ENCODE measurements at regions not wholly inside any gene's neighbourhood (a gene's known extent, or its start where the extent isn't known, plus 50 kb on each side); places are given as distances from the start of the nearest gene placed in this dataset.

GRCh38 chr18:51480407-51481261 lies 283.2 kb upstream of the MEX3C start:
- Histone ChIP-seq H3K27ac (replicated peaks in 1 of 4) (no peak overlapping the region), H3K4me1 (no peaks in the 10 kb centered on the region), H3K36me3 (no peaks in the 10 kb centered on the region), H3K4me3 (no peak overlapping the region), H3K9me3 (no peaks in the 10 kb centered on the region), H3K27me3 (no peaks in the 10 kb centered on the region)
- intact Hi-C loops (cut with DNase I) = no loop called here
- 86% methylated on average over 5 of the region's 5 CpGs for WGBS
- peak; percentile 5 for DNase-seq (ENCODE audit: extremely low spot score)
- no peak for TF ChIP-seq CTCF (IDR thresholded peaks at IDR 0.05)
- no peak for TF ChIP-seq EP300 (IDR thresholded peaks at IDR 0.05)
- no peak for TF ChIP-seq POLR2AphosphoS5 (IDR thresholded peaks at IDR 0.05)
- no peak for TF ChIP-seq POLR2A (IDR thresholded peaks at IDR 0.05; ENCODE audit: low read depth)

- DNase-seq (ENCODE audit: extremely low spot score) = no peak
- H3K36me3 ChIP-seq = no peaks in the 10 kb centered on the region
- TF ChIP-seq EP300 (IDR thresholded peaks at IDR 0.05) (no peak), POLR2AphosphoS5 (IDR thresholded peaks at IDR 0.05) (no peak), CTCF (IDR thresholded peaks at IDR 0.05) (no peak), POLR2A (IDR thresholded peaks at IDR 0.05; ENCODE audit: low read depth) (no peak)
- no peak overlapping the region for H3K4me3 ChIP-seq
- 86% methylated on average over 6 of the region's 6 CpGs for WGBS
- no peaks in the 10 kb centered on the region for H3K9me3 ChIP-seq
- H3K27me3 ChIP-seq = no peaks in the 10 kb centered on the region
- H3K4me1 ChIP-seq = no peaks in the 10 kb centered on the region
- no peak overlapping the region for H3K27ac ChIP-seq (replicated peaks in 1 of 4)
- intact Hi-C loops (cut with DNase I) = no loop called here
These were observed 289.4 kb upstream of the MEX3C start for GRCh38 chr18:51486735-51487366.

GRCh38 chr18:51490417-51490816 lies 292.9 kb upstream of the MEX3C start:
- no peak for DNase-seq (ENCODE audit: extremely low spot score)
- H3K4me3 ChIP-seq = no peak overlapping the region
- no peaks in the 10 kb centered on the region for H3K36me3 ChIP-seq
- 90% methylated on average over 3 of the region's 3 CpGs for WGBS
- no peak overlapping the region for H3K27ac ChIP-seq (replicated peaks in 1 of 4)
- H3K9me3 ChIP-seq = no peaks in the 10 kb centered on the region
- H3K4me1 ChIP-seq = no peaks in the 10 kb centered on the region
- intact Hi-C loops (cut with DNase I) = no loop called here
- TF ChIP-seq CTCF (IDR thresholded peaks at IDR 0.05) (no peak), POLR2A (IDR thresholded peaks at IDR 0.05; ENCODE audit: low read depth) (no peak), POLR2AphosphoS5 (IDR thresholded peaks at IDR 0.05) (no peak), EP300 (IDR thresholded peaks at IDR 0.05) (no peak)
- H3K27me3 ChIP-seq = no peaks in the 10 kb centered on the region

GRCh38 chr18:51490860-51491259 lies 293.4 kb upstream of the MEX3C start:
- no peak for TF ChIP-seq CTCF (IDR thresholded peaks at IDR 0.05)
- TF ChIP-seq POLR2A (IDR thresholded peaks at IDR 0.05; ENCODE audit: low read depth) = no peak
- no peak for TF ChIP-seq EP300 (IDR thresholded peaks at IDR 0.05)
- no peak for TF ChIP-seq POLR2AphosphoS5 (IDR thresholded peaks at IDR 0.05)
- H3K27ac ChIP-seq (replicated peaks in 1 of 4) = no peak overlapping the region
- H3K9me3 ChIP-seq = no peaks in the 10 kb centered on the region
- 82% methylated on average over 3 of the region's 3 CpGs for WGBS
- intact Hi-C loops (cut with DNase I) = no loop called here
- no peaks in the 10 kb centered on the region for H3K36me3 ChIP-seq
- no peak for DNase-seq (ENCODE audit: extremely low spot score)
- no peaks in the 10 kb centered on the region for H3K4me1 ChIP-seq
- no peak overlapping the region for H3K4me3 ChIP-seq
- H3K27me3 ChIP-seq = no peaks in the 10 kb centered on the region

Data from esophagus muscularis mucosa (tissue), 4 donors.